ENCODE measurements at regions not wholly inside any gene's neighbourhood (a gene's known extent, or its start where the extent isn't known, plus 50 kb on each side); places are given as distances from the start of the nearest gene placed in this dataset.

- TF ChIP-seq CTCF (IDR thresholded peaks at IDR 0.05) (no peak), POLR2A (IDR thresholded peaks at IDR 0.05) (no peak)
Measured at GRCh38 chr5:113713051-113713450, 199.6 kb downstream of the YTHDC2 start.
